Transverse colon (tissue), 4 donors: ENCODE measurements at regions not wholly inside any gene's neighbourhood (a gene's known extent, or its start where the extent isn't known, plus 50 kb on each side); places are given as distances from the start of the nearest gene placed in this dataset.

Source experiments
- DNase-seq: peaks from one replicate; pipeline ENCODE4 v3.0.0-alpha.2; 2019
- H3K27ac ChIP-seq, 4 donors: fragments of 200-600 bp; sonication (generic); 2 replicates each; pipeline ENCODE4 v1.5.1; 2016 to 2018; ENCODE audit warnings: inconsistent platforms in 4 of 4
- H3K27me3 ChIP-seq: fragments of 200-600 bp; sonication (generic); 2 replicates; pipeline ENCODE4 v1.5.1; 2017; ENCODE audit warnings: inconsistent platforms
- H3K36me3 ChIP-seq, 4 donors: fragments of 200-600 bp; sonication (generic); 2 replicates each; pipeline ENCODE4 v1.5.1; 2017 to 2019; ENCODE audit warnings: inconsistent platforms in 4 of 4
- H3K4me1 ChIP-seq, 4 donors: fragments of 200-600 bp; sonication (generic); 2 replicates each; pipeline ENCODE4 v1.5.1; 2017 to 2020; ENCODE audit warnings: inconsistent platforms in 4 of 4
- H3K4me3 ChIP-seq, 4 donors: fragments of 200-600 bp; sonication (generic); 1 replicate in 1 of 4; 2 replicates in 3 of 4; pipeline versions ENCODE4 v1.5.1 to v1.6.1; 2017 to 2019; ENCODE audit warnings: inconsistent platforms in 4 of 4
- H3K9me3 ChIP-seq, 2 donors: fragments of 200-600 bp; sonication (generic); 2 replicates each; pipeline ENCODE4 v1.5.1; 2017 to 2019; ENCODE audit warnings: inconsistent platforms in 2 of 2
- CTCF ChIP-seq, 5 experiments: fragments of 200-600 bp in 3 of 5; fragments of 450-650 bp in 2 of 5; sonication (generic) in 3 of 5; IDR thresholded peaks; 1 replicate in 2 of 5; 2 replicates in 3 of 5; pipeline ENCODE4 v1.5.1; 2016 to 2017; ENCODE audit warnings: antibody characterized with exemption in 5 of 5, inconsistent platforms in 3 of 5, mild to moderate bottlenecking in 2 of 5, moderate library complexity in 1 of 5
- EP300 ChIP-seq: sonication (generic); formaldehyde crosslinking; IDR thresholded peaks from one replicate; pipeline ENCODE4 v1.6.1; 2017; ENCODE audit warnings: antibody characterized with exemption, low read depth
- POLR2A ChIP-seq: fragments of 450-650 bp; IDR thresholded peaks from one replicate; pipeline ENCODE4 v1.6.1; 2016; ENCODE audit warnings: antibody characterized with exemption, mild to moderate bottlenecking, moderate library complexity
- POLR2AphosphoS5 ChIP-seq, 3 donors: sonication (generic); formaldehyde crosslinking; IDR thresholded peaks; one replicate each; pipeline ENCODE4 v1.6.1; 2016; ENCODE audit warnings: antibody characterized with exemption in 3 of 3
- WGBS, 2 donors: methylation state at CpG; one replicate each; pipeline ENCODE4 v1.1.5; 2018; ENCODE audit warnings: low coverage in 1 of 2; 5-methylcytosine and 5-hydroxymethylcytosine counted together
- in situ Hi-C, 4 donors: fragments of 200-750 bp; cut with MboI; loops; one replicate each; pipeline versions ENCODE4 v1.15.0 to v1.15.1; 2017; ENCODE audit warnings: low sequenced_read_pairs in 3 of 4, low pct_ligation_motif_present in 1 of 4, low pct_unique_long_range_greater_than_20kb in 1 of 4
- intact Hi-C: fragments of 100-400 bp; cut with DNase I; formaldehyde crosslinking; loops from one replicate; pipeline ENCODE4 v1.15.1; 2023; ENCODE audit warnings: low total_unique reads

GRCh38 chr10:44822966-44823365 is 88.2 kb upstream of the TMEM72 start:
- in situ Hi-C loops, result no loop called here
- Histone ChIP-seq H3K4me3 (no peak overlapping the region), H3K9me3 (no peaks in the 10 kb centered on the region), H3K27ac (no peak overlapping the region), H3K4me1 (no peaks in the 10 kb centered on the region), H3K27me3 (no peaks in the 10 kb centered on the region), H3K36me3 (no peaks in the 10 kb centered on the region)
- 91% methylated on average over 4 of the region's 4 CpGs; no CpG with 5 or more reads in 1 of the 2 donors for WGBS, 2 donors
- no peak for DNase-seq
- intact Hi-C loops, result no loop called here
- TF ChIP-seq POLR2AphosphoS5 (IDR thresholded peaks at IDR 0.05) (peak in 1 of 3 donors; percentile 61), EP300 (no peak)

GRCh38 chr10:44824607-44825006 is 86.5 kb upstream of the TMEM72 start:
- in situ Hi-C loops (no loop called here), intact Hi-C loops (no loop called here)
- TF ChIP-seq EP300 (no peak), CTCF (IDR thresholded peaks at IDR 0.05) (no peak), POLR2A (no peak), POLR2AphosphoS5 (IDR thresholded peaks at IDR 0.05) (no peak)
- DNase-seq, result no peak
- no peak overlapping the region for H3K4me3 ChIP-seq
- 85% methylated on average over 4 of the region's 4 CpGs; no CpG with 5 or more reads in 1 of the 2 donors for WGBS, 2 donors
- H3K36me3 ChIP-seq, result no peaks in the 10 kb centered on the region
- H3K27me3 ChIP-seq, result no peaks in the 10 kb centered on the region
- no peak overlapping the region for H3K27ac ChIP-seq
- no peaks in the 10 kb centered on the region for H3K4me1 ChIP-seq
- no peaks in the 10 kb centered on the region for H3K9me3 ChIP-seq

- 90 to 100% methylated on average over 2 to 13 of the region's 13 CpGs for WGBS, 2 donors
Observed at GRCh38 chr10:44827431-44828006, 83.6 kb upstream of the TMEM72 start.

GRCh38 chr10:44828508-44829142 is 82.5 kb upstream of the TMEM72 start:
- no peak for DNase-seq
- WGBS, 2 donors, result 69 to 100% methylated on average over 1 to 17 of the region's 17 CpGs

More at GRCh38 chr10:44827431-44828006, 83.6 kb upstream of the TMEM72 start:
- Histone ChIP-seq H3K36me3 (no peaks in the 10 kb centered on the region), H3K4me1 (no peaks in the 10 kb centered on the region), H3K4me3 (no peak overlapping the region), H3K27ac (no peak overlapping the region), H3K9me3 (no peaks in the 10 kb centered on the region), H3K27me3 (no peaks in the 10 kb centered on the region)
- no peak for DNase-seq
- in situ Hi-C loops, result no loop called here
- TF ChIP-seq POLR2A (no peak), CTCF (IDR thresholded peaks at IDR 0.05) (no peak), POLR2AphosphoS5 (IDR thresholded peaks at IDR 0.05) (no peak), EP300 (no peak)
- intact Hi-C loops, result no loop called here

More at GRCh38 chr10:44828508-44829142, 82.5 kb upstream of the TMEM72 start:
- no peak for TF ChIP-seq POLR2A
- TF ChIP-seq CTCF (IDR thresholded peaks at IDR 0.05), result no peak
- no peak for TF ChIP-seq POLR2AphosphoS5 (IDR thresholded peaks at IDR 0.05)
- no peak for TF ChIP-seq EP300
- H3K27ac ChIP-seq, result no peak overlapping the region
- in situ Hi-C loops (no loop called here), intact Hi-C loops (no loop called here)
- H3K4me1 ChIP-seq, result no peaks in the 10 kb centered on the region
- no peaks in the 10 kb centered on the region for H3K36me3 ChIP-seq
- H3K4me3 ChIP-seq, result no peak overlapping the region
- no peaks in the 10 kb centered on the region for H3K27me3 ChIP-seq
- H3K9me3 ChIP-seq, result no peaks in the 10 kb centered on the region
